Endothelial cell of umbilical vein (primary cell): ENCODE measurements at regions not wholly inside any gene's neighbourhood (a gene's known extent, or its start where the extent isn't known, plus 50 kb on each side); places are given as distances from the start of the nearest gene placed in this dataset.

Experiments
- BruUV-seq: library from RNA; stranded (reverse); fragments of 400-500 nt; replicated peaks from 2 replicates; lab custom pipeline; 2021; lab: Mats Ljungman, UMichigan
- CTCF ChIA-PET: fragments of 300-600, 350-600 bp; sonication (Branson Sonifier 250); formaldehyde crosslinking; loops from one replicate; lab custom pipeline; 2021; ENCODE audit warnings: antibody characterized with exemption, inconsistent platforms; lab: Charles Lee
- POLR2A ChIA-PET: fragments of 300-600, 350-600 bp; sonication (Branson Sonifier 250); formaldehyde crosslinking; loops from one replicate; lab custom pipeline; 2021; ENCODE audit warnings: antibody characterized with exemption, inconsistent platforms; lab: Charles Lee
- DNase-seq: peaks from one replicate; pipeline ENCODE4 v3.0.0-alpha.2; 2011; ENCODE audit warnings: low read depth, low spot score
- FAIRE-seq: peaks from 2 replicates; lab custom pipeline; 2011; peaks lifted over from hg19 to GRCh38; lab: Jason Lieb, UNC
- H2AFZ ChIP-seq: 2 replicates; pipeline ENCODE4 v1.6.0; 2012; ENCODE audit warnings: low read depth, low read length, control low read depth, inconsistent platforms
- H3K27ac ChIP-seq: 2 replicates; pipeline ENCODE4 v1.5.1; 2011; ENCODE audit warnings: low read depth, mild to moderate bottlenecking, control low read depth, low read length, moderate library complexity; ENCODE audit not compliant: insufficient read depth
- H3K27me3 ChIP-seq, 2 experiments: 2 replicates each; pipeline versions ENCODE4 v1.6.0 to v1.6.1; 2011; ENCODE audit warnings: low read length in 2 of 2, mixed read lengths in 1 of 2; ENCODE audit not compliant: control insufficient read depth in 2 of 2, insufficient read depth in 2 of 2
- H3K36me3 ChIP-seq, 2 experiments: 2 replicates in 1 of 2; 3 replicates in 1 of 2; pipeline ENCODE4 v1.5.1; 2011; ENCODE audit warnings: low read length in 2 of 2, mild to moderate bottlenecking in 1 of 2, moderate library complexity in 1 of 2; ENCODE audit not compliant: control insufficient read depth in 2 of 2, insufficient read depth in 2 of 2; ENCODE audit errors: extremely low read depth in 1 of 2
- H3K4me1 ChIP-seq: 3 replicates; pipeline ENCODE4 v1.5.1; 2011; ENCODE audit warnings: mild to moderate bottlenecking, low read length; ENCODE audit not compliant: control insufficient read depth, insufficient read depth; ENCODE audit errors: extremely low read depth
- H3K4me2 ChIP-seq: 2 replicates; pipeline ENCODE4 v1.6.1; 2011; ENCODE audit warnings: low read length, control low read depth, mixed read lengths; ENCODE audit not compliant: insufficient read depth
- H3K4me3 ChIP-seq, 3 experiments: fragments of 200-600 bp in 1 of 3; sonication (generic), shearing (Covaris generic) in 1 of 3; replicated peaks in 1 of 3; 2 replicates each; pipeline ENCODE4 v1.5.1; 2011 to 2016; ENCODE audit warnings: control low read depth in 3 of 3, low read length in 3 of 3, mild to moderate bottlenecking in 2 of 3, inconsistent platforms in 1 of 3, low read depth in 1 of 3, moderate library complexity in 1 of 3; ENCODE audit not compliant: insufficient read depth in 1 of 3
- H3K79me2 ChIP-seq: 2 replicates; pipeline ENCODE4 v1.6.0; 2012; ENCODE audit warnings: low read length, inconsistent platforms; ENCODE audit not compliant: control insufficient read depth, insufficient read depth
- H3K9ac ChIP-seq: replicated peaks from 2 replicates; pipeline ENCODE3; 2011; ENCODE audit warnings: low read length, control low read depth; ENCODE audit not compliant: insufficient read depth; ENCODE audit errors: extremely low read depth
- H3K9me1 ChIP-seq: replicated peaks from 3 replicates; pipeline ENCODE4 v1.6.0; 2011; ENCODE audit warnings: mild to moderate bottlenecking, low read length; ENCODE audit not compliant: control insufficient read depth, insufficient read depth; ENCODE audit errors: extremely low read depth
- H3K9me3 ChIP-seq: replicated peaks from 2 replicates; pipeline ENCODE4 v1.5.1; 2012; ENCODE audit warnings: low read length, inconsistent platforms; ENCODE audit not compliant: control insufficient read depth, insufficient read depth
- H4K20me1 ChIP-seq: replicated peaks from 2 replicates; pipeline ENCODE3; 2011; ENCODE audit warnings: mild to moderate bottlenecking, low read length; ENCODE audit not compliant: control insufficient read depth, insufficient read depth; ENCODE audit errors: extremely low read depth
- EZH2 ChIP-seq: IDR thresholded peaks from 2 replicates; pipeline ENCODE4 v1.6.1; 2012; ENCODE audit warnings: borderline replicate concordance, low read depth, mild to moderate bottlenecking, moderate library complexity, low read length, inconsistent platforms; ENCODE audit not compliant: severe bottlenecking
- FOS ChIP-seq: IDR thresholded peaks from 2 replicates; pipeline ENCODE4 v1.6.1; 2011; ENCODE audit warnings: mild to moderate bottlenecking, low read length, moderate library complexity, borderline replicate concordance; ENCODE audit not compliant: insufficient read depth
- GATA2 ChIP-seq: IDR thresholded peaks from 2 replicates; pipeline ENCODE4 v1.7.0; 2011; ENCODE audit warnings: low read depth, mild to moderate bottlenecking, moderate library complexity, mixed read lengths, low read length; ENCODE audit not compliant: insufficient read length, insufficient read depth
- JUN ChIP-seq: IDR thresholded peaks from 2 replicates; pipeline ENCODE4 v1.6.1; 2011; ENCODE audit warnings: borderline replicate concordance, low read depth; ENCODE audit not compliant: insufficient read length, insufficient read depth
- MAX ChIP-seq: IDR thresholded peaks from 2 replicates; pipeline ENCODE4 v1.6.1; 2011; ENCODE audit not compliant: insufficient read depth, insufficient read length
- MYC ChIP-seq: IDR thresholded peaks from one replicate; pipeline ENCODE4 v1.6.1; 2011; ENCODE audit warnings: mild to moderate bottlenecking, low read depth, low read length
- POLR2A ChIP-seq: IDR thresholded peaks from 2 replicates; pipeline ENCODE4 v1.6.1; 2012; ENCODE audit warnings: low read depth, mild to moderate bottlenecking, control low read depth, low read length
- POLR2AphosphoS5 ChIP-seq: IDR thresholded peaks from 2 replicates; pipeline ENCODE4 v1.6.1; 2012; ENCODE audit warnings: low read depth, mild to moderate bottlenecking, control low read depth, low read length, moderate library complexity; ENCODE audit not compliant: insufficient read depth
- dilution Hi-C: fragments of 300-500 bp; cut with MboI; formaldehyde crosslinking; loops from one replicate; pipeline ENCODE4 v1.15.0; 2019; ENCODE audit warnings: low sequenced_read_pairs; ENCODE audit not compliant: extremely low pct_ligation_motif_present
- intact Hi-C: fragments of 100-400 bp; cut with micrococcal nuclease; formaldehyde crosslinking; loops from one replicate; pipeline ENCODE4 v1.10.0; 2022
- TF ChIP-seq, protein P1 (sequence below), 2 donors: IDR thresholded peaks; 1 replicate in 1 of 2; 2 replicates in 1 of 2; pipeline ENCODE4 v1.5.1; 2011; ENCODE audit warnings: low read length in 2 of 2, mild to moderate bottlenecking in 2 of 2, moderate library complexity in 2 of 2, control low read depth in 1 of 2, inconsistent platforms in 1 of 2, low read depth in 1 of 2; ENCODE audit not compliant: insufficient read depth in 1 of 2; ENCODE audit errors: extremely low read depth in 1 of 2

- no peak overlapping the region for H2AFZ ChIP-seq
- H3K9ac ChIP-seq: no peak overlapping the region
- ChIA-PET CTCF (no interaction called here), POLR2A (no interaction called here)
- no peak overlapping the region for H3K4me2 ChIP-seq
- no peaks in the 10 kb centered on the region for H3K79me2 ChIP-seq
- DNase-seq (no peak), FAIRE-seq (no peak)
- H3K27ac ChIP-seq: no peak overlapping the region
- H3K27me3 ChIP-seq: no peaks in the 10 kb centered on the region
- BruUV-seq: no TSS peak
- TF ChIP-seq MAX (no peak), EZH2 (no peak), JUN (no peak), MYC (no peak), POLR2A (no peak)
- TF ChIP-seq, protein P1, sequence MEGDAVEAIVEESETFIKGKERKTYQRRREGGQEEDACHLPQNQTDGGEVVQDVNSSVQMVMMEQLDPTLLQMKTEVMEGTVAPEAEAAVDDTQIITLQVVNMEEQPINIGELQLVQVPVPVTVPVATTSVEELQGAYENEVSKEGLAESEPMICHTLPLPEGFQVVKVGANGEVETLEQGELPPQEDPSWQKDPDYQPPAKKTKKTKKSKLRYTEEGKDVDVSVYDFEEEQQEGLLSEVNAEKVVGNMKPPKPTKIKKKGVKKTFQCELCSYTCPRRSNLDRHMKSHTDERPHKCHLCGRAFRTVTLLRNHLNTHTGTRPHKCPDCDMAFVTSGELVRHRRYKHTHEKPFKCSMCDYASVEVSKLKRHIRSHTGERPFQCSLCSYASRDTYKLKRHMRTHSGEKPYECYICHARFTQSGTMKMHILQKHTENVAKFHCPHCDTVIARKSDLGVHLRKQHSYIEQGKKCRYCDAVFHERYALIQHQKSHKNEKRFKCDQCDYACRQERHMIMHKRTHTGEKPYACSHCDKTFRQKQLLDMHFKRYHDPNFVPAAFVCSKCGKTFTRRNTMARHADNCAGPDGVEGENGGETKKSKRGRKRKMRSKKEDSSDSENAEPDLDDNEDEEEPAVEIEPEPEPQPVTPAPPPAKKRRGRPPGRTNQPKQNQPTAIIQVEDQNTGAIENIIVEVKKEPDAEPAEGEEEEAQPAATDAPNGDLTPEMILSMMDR (IDR thresholded peaks at IDR 0.05; ENCODE audit: extremely low read depth in 1 of 2, insufficient read depth in 1 of 2, low read depth in 1 of 2, low read length in 2 of 2): no peak
- intact Hi-C loops (no loop called here), dilution Hi-C loops (no loop called here)
- no peaks in the 10 kb centered on the region for H4K20me1 ChIP-seq
- no peaks in the 10 kb centered on the region for H3K9me3 ChIP-seq
- no peaks in the 10 kb centered on the region for H3K9me1 ChIP-seq
- H3K4me3 ChIP-seq: no peak overlapping the region
- no peaks in the 10 kb centered on the region for H3K4me1 ChIP-seq
- no peaks in the 10 kb centered on the region for H3K36me3 ChIP-seq
Observed at GRCh38 chr1:71294178-71294577, 213.3 kb upstream of the ZRANB2 start.

GRCh38 chr1:71292203-71292602 lies 211.4 kb upstream of the ZRANB2 start:
- TF ChIP-seq JUN: no peak
- TF ChIP-seq MYC: no peak
- no peak for TF ChIP-seq POLR2AphosphoS5
- TF ChIP-seq POLR2A: no peak
- TF ChIP-seq FOS: no peak
- TF ChIP-seq GATA2: no peak
- TF ChIP-seq, protein P1 (IDR thresholded peaks at IDR 0.05; ENCODE audit: extremely low read depth in 1 of 2, insufficient read depth in 1 of 2, low read depth in 1 of 2, low read length in 2 of 2): no peak
- no peak for FAIRE-seq
- Histone ChIP-seq H3K4me2 (no peak overlapping the region), H3K4me3 (no peak overlapping the region), H3K36me3 (no peaks in the 10 kb centered on the region), H4K20me1 (no peaks in the 10 kb centered on the region), H3K27me3 (no peaks in the 10 kb centered on the region), H3K9me3 (no peaks in the 10 kb centered on the region), H2AFZ (no peak overlapping the region), H3K27ac (no peak overlapping the region), H3K9ac (no peak overlapping the region), H3K4me1 (no peaks in the 10 kb centered on the region), H3K79me2 (no peaks in the 10 kb centered on the region), H3K9me1 (no peaks in the 10 kb centered on the region)
- BruUV-seq: no TSS peak
- dilution Hi-C loops: no loop called here
- ChIA-PET CTCF (no interaction called here), POLR2A (no interaction called here)
- intact Hi-C loops: no loop called here
- DNase-seq: no peak
